H1 (cell line): ENCODE measurements at regions not wholly inside any gene's neighbourhood (a gene's known extent, or its start where the extent isn't known, plus 50 kb on each side); places are given as distances from the start of the nearest gene placed in this dataset.

ENCODE experiments used
- CTCF ChIA-PET: fragments of 300-600 bp; sonication (Branson Sonifier 250); formaldehyde crosslinking; loops from one replicate; lab custom pipeline; 2021; ENCODE audit not compliant: partially characterized antibody; lab: Charles Lee
- POLR2A ChIA-PET: fragments of 300-600 bp; sonication (Branson Sonifier 250); formaldehyde crosslinking; loops from one replicate; lab custom pipeline; 2021; ENCODE audit warnings: inconsistent platforms; ENCODE audit not compliant: partially characterized antibody; lab: Charles Lee
- DNase-seq, 2 experiments: peaks; one replicate each; pipeline versions ENCODE4 v3.0.0 to v3.0.0-alpha.2; 2010 to 2022; ENCODE audit warnings: low spot score in 2 of 2, low read depth in 1 of 2, mixed read lengths in 1 of 2
- FAIRE-seq: peaks from 2 replicates; lab custom pipeline; 2011; peaks lifted over from hg19 to GRCh38; lab: Jason Lieb, UNC
- H2AFZ ChIP-seq: 2 replicates; pipeline ENCODE4 v1.8.1; 2012; ENCODE audit warnings: low read length, inconsistent platforms
- H2AK5ac ChIP-seq: 2 replicates; pipeline ENCODE4 v1.6.1; 2013; ENCODE audit warnings: low read depth, low read length
- H2BK120ac ChIP-seq: replicated peaks from 2 replicates; pipeline ENCODE3; 2013; ENCODE audit warnings: low read depth, low read length, inconsistent platforms
- H2BK12ac ChIP-seq: 2 replicates; pipeline ENCODE4 v1.6.1; 2013; ENCODE audit warnings: low read depth, low read length
- H2BK15ac ChIP-seq: 2 replicates; pipeline ENCODE4 v1.6.1; 2013; ENCODE audit warnings: low read length
- H2BK20ac ChIP-seq: 2 replicates; pipeline ENCODE4 v1.6.1; 2013; ENCODE audit warnings: low read length
- H2BK5ac ChIP-seq: 2 replicates; pipeline ENCODE4 v1.6.1; 2013; ENCODE audit warnings: low read depth, low read length
- H3K14ac ChIP-seq: 2 replicates; pipeline ENCODE4 v1.6.1; 2013; ENCODE audit warnings: inconsistent platforms; ENCODE audit not compliant: insufficient read length
- H3K18ac ChIP-seq: 2 replicates; pipeline ENCODE4 v1.6.1; 2013; ENCODE audit warnings: low read length; ENCODE audit errors: extremely low read depth
- H3K23ac ChIP-seq: 2 replicates; pipeline ENCODE4 v1.6.1; 2013; ENCODE audit warnings: inconsistent platforms; ENCODE audit not compliant: insufficient read length
- H3K23me2 ChIP-seq: 2 replicates; pipeline ENCODE4 v1.6.1; 2013; ENCODE audit warnings: low read depth, low read length
- H3K27ac ChIP-seq: 2 replicates; pipeline ENCODE4 v1.6.1; 2011; ENCODE audit warnings: low read depth, low read length, inconsistent platforms
- H3K27me3 ChIP-seq, 4 experiments: replicated peaks in 1 of 4; 1 replicate in 1 of 4; 2 replicates in 3 of 4; pipeline versions ENCODE4 v1.6.1 to v1.8.1; 2011 to 2013; ENCODE audit warnings: low read length in 3 of 4, mild to moderate bottlenecking in 3 of 4, inconsistent platforms in 2 of 4, mixed read lengths in 2 of 4, moderate library complexity in 1 of 4; ENCODE audit not compliant: control insufficient read depth in 3 of 4, insufficient read depth in 3 of 4; ENCODE audit errors: extremely low read depth in 1 of 4
- H3K36me3 ChIP-seq, 4 experiments: 2 replicates each; pipeline versions ENCODE4 v1.6.1 to v1.8.1; 2011 to 2013; ENCODE audit warnings: mild to moderate bottlenecking in 4 of 4, low read length in 3 of 4, moderate library complexity in 2 of 4, control low read depth in 1 of 4, inconsistent platforms in 1 of 4; ENCODE audit not compliant: insufficient read depth in 4 of 4, control insufficient read depth in 2 of 4
- H3K4ac ChIP-seq: replicated peaks from 2 replicates; pipeline ENCODE3; 2013; ENCODE audit warnings: low read length, low read depth, mixed read lengths, inconsistent platforms; ENCODE audit not compliant: insufficient read length
- H3K4me1 ChIP-seq, 4 experiments: replicated peaks in 1 of 4; 1 replicate in 1 of 4; 2 replicates in 3 of 4; pipeline versions ENCODE4 v1.6.1 to v1.8.1; 2011 to 2013; ENCODE audit warnings: low read length in 3 of 4, inconsistent platforms in 2 of 4, mixed read lengths in 1 of 4; ENCODE audit not compliant: insufficient read depth in 4 of 4, control insufficient read depth in 3 of 4
- H3K4me2 ChIP-seq, 2 experiments: 2 replicates each; pipeline versions ENCODE4 v1.6.1 to v1.8.1; 2011 to 2013; ENCODE audit warnings: low read depth in 2 of 2, low read length in 2 of 2, control low read depth in 1 of 2, inconsistent platforms in 1 of 2, mild to moderate bottlenecking in 1 of 2; ENCODE audit not compliant: insufficient read depth in 1 of 2
- H3K4me3 ChIP-seq, 4 experiments: fragments of 200-600, 300-600 bp in 1 of 4; sonication (generic), shearing (Covaris generic), sonication (Bioruptor Twin) in 1 of 4; 2 replicates each; pipeline versions ENCODE4 v1.5.1 to v1.8.1; 2011 to 2016; ENCODE audit warnings: low read length in 4 of 4, low read depth in 3 of 4, control low read depth in 2 of 4, inconsistent platforms in 2 of 4, mild to moderate bottlenecking in 2 of 4, mixed read lengths in 1 of 4, moderate library complexity in 1 of 4; ENCODE audit not compliant: insufficient read depth in 2 of 4; ENCODE audit errors: extremely low read depth in 1 of 4
- H3K56ac ChIP-seq: replicated peaks from 2 replicates; pipeline ENCODE3; 2013; ENCODE audit warnings: low read depth, mild to moderate bottlenecking, mixed read lengths, low read length, inconsistent platforms; ENCODE audit not compliant: insufficient read length
- H3K79me1 ChIP-seq: 2 replicates; pipeline ENCODE4 v1.6.1; 2013; ENCODE audit warnings: low read depth, low read length, control low read depth
- H3K79me2 ChIP-seq, 2 experiments: 2 replicates each; pipeline versions ENCODE4 v1.6.1 to v1.8.1; 2012 to 2013; ENCODE audit warnings: low read length in 2 of 2, mild to moderate bottlenecking in 2 of 2, inconsistent platforms in 1 of 2; ENCODE audit not compliant: insufficient read depth in 2 of 2, control insufficient read depth in 1 of 2
- H3K9ac ChIP-seq, 4 experiments: replicated peaks in 1 of 4; 1 replicate in 1 of 4; 2 replicates in 3 of 4; pipeline versions ENCODE4 v1.6.1 to v1.8.1; 2011 to 2013; ENCODE audit warnings: low read depth in 3 of 4, low read length in 3 of 4, control low read depth in 2 of 4, mild to moderate bottlenecking in 2 of 4, moderate library complexity in 2 of 4, inconsistent platforms in 1 of 4; ENCODE audit errors: extremely low read depth in 1 of 4
- H3K9me3 ChIP-seq, 2 experiments: 2 replicates each; pipeline versions ENCODE4 v1.6.1 to v1.8.1; 2012 to 2013; ENCODE audit warnings: mild to moderate bottlenecking in 2 of 2, moderate library complexity in 2 of 2, control low read depth in 1 of 2, inconsistent platforms in 1 of 2, low read depth in 1 of 2, low read length in 1 of 2, mixed read lengths in 1 of 2; ENCODE audit not compliant: insufficient read depth in 2 of 2
- H4K20me1 ChIP-seq, 2 experiments: replicated peaks in 1 of 2; 2 replicates each; pipeline versions ENCODE3 to v1.8.1; 2011 to 2013; ENCODE audit warnings: inconsistent platforms in 2 of 2, low read length in 2 of 2, mild to moderate bottlenecking in 1 of 2; ENCODE audit not compliant: insufficient read depth in 2 of 2, control insufficient read depth in 1 of 2
- H4K5ac ChIP-seq: 2 replicates; pipeline ENCODE4 v1.6.1; 2013; ENCODE audit warnings: low read length, low read depth, mixed read lengths, inconsistent platforms; ENCODE audit not compliant: insufficient read length
- H4K8ac ChIP-seq: 2 replicates; pipeline ENCODE4 v1.8.0; 2013; ENCODE audit warnings: mild to moderate bottlenecking, moderate library complexity, low read length, inconsistent platforms; ENCODE audit not compliant: insufficient read depth; ENCODE audit errors: extremely low read depth
- H4K91ac ChIP-seq: replicated peaks from 2 replicates; pipeline ENCODE3; 2013; ENCODE audit warnings: low read length, mixed read lengths, inconsistent platforms; ENCODE audit not compliant: insufficient read length
- BACH1 ChIP-seq: IDR thresholded peaks from 2 replicates; pipeline ENCODE4 v1.6.1; 2012; ENCODE audit warnings: low read length, improper control_type of control experiment
- BCL11A ChIP-seq, 2 experiments: IDR thresholded peaks; one replicate each; pipeline ENCODE4 v1.6.1; 2011; ENCODE audit warnings: low read depth in 2 of 2, low read length in 2 of 2, mild to moderate bottlenecking in 2 of 2
- CTBP2 ChIP-seq: IDR thresholded peaks from 2 replicates; pipeline ENCODE4 v1.7.0; 2011; ENCODE audit warnings: borderline replicate concordance, mild to moderate bottlenecking, moderate library complexity, mixed read lengths, low read length; ENCODE audit not compliant: insufficient read depth, insufficient read length
- GTF2F1 ChIP-seq: IDR thresholded peaks from 2 replicates; pipeline ENCODE4 v1.6.1; 2012; ENCODE audit warnings: low read depth, low read length, improper control_type of control experiment, borderline replicate concordance
- KDM1A ChIP-seq: fragments of 200-600, 300-600 bp; sonication (generic); IDR thresholded peaks from 2 replicates; pipeline ENCODE4 v1.7.1; 2016; ENCODE audit warnings: mild to moderate bottlenecking, low read length, borderline replicate concordance
- POLR2A ChIP-seq, 2 experiments: IDR thresholded peaks; 1 replicate in 1 of 2; 2 replicates in 1 of 2; pipeline ENCODE4 v1.6.1; 2011; ENCODE audit warnings: low read depth in 2 of 2, low read length in 2 of 2, mild to moderate bottlenecking in 2 of 2; ENCODE audit errors: control extremely low read depth in 1 of 2
- SP2 ChIP-seq: IDR thresholded peaks from 2 replicates; pipeline ENCODE4 v1.6.1; 2012; ENCODE audit warnings: mild to moderate bottlenecking, low read length, inconsistent platforms
- SUZ12 ChIP-seq: fragments of 200-600 bp; sonication (generic); IDR thresholded peaks from 2 replicates; pipeline ENCODE4 v1.6.1; 2012; ENCODE audit warnings: mild to moderate bottlenecking, inconsistent platforms, low read length, moderate library complexity, mixed read lengths
- TCF12 ChIP-seq: IDR thresholded peaks from 2 replicates; pipeline ENCODE4 v1.6.1; 2011; ENCODE audit warnings: low read depth, mild to moderate bottlenecking, low read length
- TEAD4 ChIP-seq: IDR thresholded peaks from 2 replicates; pipeline ENCODE4 v1.6.1; 2012; ENCODE audit warnings: low read depth, low read length, inconsistent platforms, mixed read lengths
- YY1 ChIP-seq: IDR thresholded peaks from 2 replicates; pipeline ENCODE4 v1.6.1; 2011; ENCODE audit warnings: low read depth, mild to moderate bottlenecking, low read length
- ZNF274 ChIP-seq: IDR thresholded peaks from 2 replicates; pipeline ENCODE4 v1.7.0; 2012; ENCODE audit warnings: low read length, borderline replicate concordance; ENCODE audit errors: extremely low read depth
- WGBS, 2 experiments: shearing (Covaris generic) in 1 of 2; methylation state at CpG; one replicate each; pipeline versions ENCODE4 v1.1.6 to v1.1.7; 2013 to 2015; ENCODE audit warnings: low lambda C conversion rate in 2 of 2, mixed read lengths in 2 of 2, inconsistent platforms in 1 of 2, low coverage in 1 of 2, missing lambda C conversion rate in 1 of 2; ENCODE audit not compliant: insufficient replicate concordance in 2 of 2, insufficient coverage in 1 of 2, insufficient read length in 1 of 2; ENCODE audit errors: extremely low coverage in 1 of 2, missing lambda C conversion rate in 1 of 2; 5-methylcytosine and 5-hydroxymethylcytosine counted together
- TF ChIP-seq, protein P1 (sequence below), 3 experiments: IDR thresholded peaks; 1 replicate in 2 of 3; 2 replicates in 1 of 3; pipeline versions ENCODE4 v1.5.1 to v1.6.1; 2011; ENCODE audit warnings: low read length in 3 of 3, mild to moderate bottlenecking in 3 of 3, inconsistent platforms in 2 of 3, low read depth in 1 of 3, moderate library complexity in 1 of 3; ENCODE audit not compliant: insufficient read depth in 1 of 3; ENCODE audit errors: control extremely low read depth in 1 of 3

GRCh38 chr4:17373666-17374065 is 138.2 kb downstream of the QDPR start:
- H2BK20ac ChIP-seq: no peak overlapping the region
- no peak overlapping the region for H3K27ac ChIP-seq
- POLR2A ChIA-PET: no interaction called here
- no peak overlapping the region for H3K18ac ChIP-seq
- H3K79me2 ChIP-seq: no peaks in the 10 kb centered on the region
- H4K8ac ChIP-seq: no peak overlapping the region
- no peak overlapping the region for H2BK5ac ChIP-seq
- DNase-seq (no peak), FAIRE-seq (no peak)
- no peak overlapping the region for H3K4me3 ChIP-seq
- no peak overlapping the region for H3K14ac ChIP-seq
- H3K4ac ChIP-seq: no peak overlapping the region
- no peaks in the 10 kb centered on the region for H3K36me3 ChIP-seq
- H4K20me1 ChIP-seq: peaks cover 0 to 2% of the 10 kb centered on the region in 2 experiments
- CTCF ChIA-PET: interaction anchor here (1.1 to 2.4 kb wide), 4 partner anchors 11 to 98 kb away, joined by 3 to 7 read pairs (median 4); no protein-coding TSS in a partner anchor
- H3K9me3 ChIP-seq: no peaks in the 10 kb centered on the region
- H4K5ac ChIP-seq: no peak overlapping the region
- H3K23ac ChIP-seq: no peak overlapping the region
- H2AFZ ChIP-seq: no peak overlapping the region
- H3K4me1 ChIP-seq: no peaks in the 10 kb centered on the region
- no peak overlapping the region for H3K4me2 ChIP-seq
- no peak overlapping the region for H2AK5ac ChIP-seq
- no peak overlapping the region for H3K56ac ChIP-seq
- H2BK120ac ChIP-seq: no peak overlapping the region
- no peak overlapping the region for H4K91ac ChIP-seq
- no peak overlapping the region for H2BK15ac ChIP-seq
- H3K79me1 ChIP-seq: no peaks in the 10 kb centered on the region
- 81% methylated on average over 2 of the region's 2 CpGs; no CpG with 5 or more reads in 1 of the 2 experiments for WGBS, 2 experiments
- no peaks in the 10 kb centered on the region for H3K27me3 ChIP-seq
- no peaks in the 10 kb centered on the region; the same call in 1 of the 2 replicates for H3K23me2 ChIP-seq
- H3K9ac ChIP-seq: no peak overlapping the region
- no peak overlapping the region for H2BK12ac ChIP-seq
- no peak for TF ChIP-seq KDM1A
- no peak for TF ChIP-seq ZNF274
- no peak for TF ChIP-seq YY1
- TF ChIP-seq TCF12: no peak
- TF ChIP-seq SUZ12: no peak
- TF ChIP-seq SP2: no peak
- no peak for TF ChIP-seq TEAD4
- TF ChIP-seq POLR2A (IDR thresholded peaks at IDR 0.05; ENCODE audit: control extremely low read depth in 1 of 2, low read depth in 2 of 2, low read length in 2 of 2): no peak
- no peak for TF ChIP-seq CTBP2
- TF ChIP-seq BCL11A (IDR thresholded peaks at IDR 0.05; ENCODE audit: low read depth in 2 of 2, low read length in 2 of 2): no peak
- TF ChIP-seq, protein P1, sequence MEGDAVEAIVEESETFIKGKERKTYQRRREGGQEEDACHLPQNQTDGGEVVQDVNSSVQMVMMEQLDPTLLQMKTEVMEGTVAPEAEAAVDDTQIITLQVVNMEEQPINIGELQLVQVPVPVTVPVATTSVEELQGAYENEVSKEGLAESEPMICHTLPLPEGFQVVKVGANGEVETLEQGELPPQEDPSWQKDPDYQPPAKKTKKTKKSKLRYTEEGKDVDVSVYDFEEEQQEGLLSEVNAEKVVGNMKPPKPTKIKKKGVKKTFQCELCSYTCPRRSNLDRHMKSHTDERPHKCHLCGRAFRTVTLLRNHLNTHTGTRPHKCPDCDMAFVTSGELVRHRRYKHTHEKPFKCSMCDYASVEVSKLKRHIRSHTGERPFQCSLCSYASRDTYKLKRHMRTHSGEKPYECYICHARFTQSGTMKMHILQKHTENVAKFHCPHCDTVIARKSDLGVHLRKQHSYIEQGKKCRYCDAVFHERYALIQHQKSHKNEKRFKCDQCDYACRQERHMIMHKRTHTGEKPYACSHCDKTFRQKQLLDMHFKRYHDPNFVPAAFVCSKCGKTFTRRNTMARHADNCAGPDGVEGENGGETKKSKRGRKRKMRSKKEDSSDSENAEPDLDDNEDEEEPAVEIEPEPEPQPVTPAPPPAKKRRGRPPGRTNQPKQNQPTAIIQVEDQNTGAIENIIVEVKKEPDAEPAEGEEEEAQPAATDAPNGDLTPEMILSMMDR (IDR thresholded peaks at IDR 0.05; ENCODE audit: control extremely low read depth in 1 of 3, insufficient read depth in 1 of 3, low read depth in 1 of 3, low read length in 3 of 3): no peak
- TF ChIP-seq BACH1: no peak
- TF ChIP-seq GTF2F1: no peak
